ENCODE measurements at regions not wholly inside any gene's neighbourhood (a gene's known extent, or its start where the extent isn't known, plus 50 kb on each side); places are given as distances from the start of the nearest gene placed in this dataset.
"Not testable (repeated sequence)": the region's sequence is repeated elsewhere in the genome, so short reads cannot be mapped to it uniquely, and the experiment has no call there.

- not testable (repeated sequence) for DNase-seq (ENCODE audit: low spot score); FAIRE-seq
Measured at GRCh38 chr9:135195975-135196374, 108.5 kb downstream of the OLFM1 start.

DNA sequence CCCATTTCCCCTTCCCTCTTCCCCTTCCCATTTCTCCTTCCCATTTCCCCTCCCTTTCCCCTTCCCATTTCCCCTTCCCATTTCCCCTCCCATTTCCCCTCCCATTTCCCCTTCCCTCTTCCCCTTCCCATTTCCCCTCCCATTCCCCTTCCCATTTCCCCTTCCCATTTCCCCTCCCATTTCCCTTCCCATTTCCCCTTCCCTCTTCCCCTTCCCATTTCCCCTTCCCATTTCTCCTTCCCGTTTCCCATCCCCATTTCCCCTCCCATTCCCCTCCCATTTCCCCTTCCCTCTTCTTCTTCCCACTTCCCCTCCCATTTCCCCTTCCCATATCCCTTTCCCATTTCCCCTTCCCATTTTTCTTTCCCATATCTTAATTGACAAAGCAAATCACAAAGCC is 109.0 kb downstream of the OLFM1 start:
- FAIRE-seq, result no peak
- DNase-seq (ENCODE audit: low spot score), result no peak

GRCh38 chr9:135198144-135198543 is 110.7 kb downstream of the OLFM1 start:
- FAIRE-seq (no peak), DNase-seq (ENCODE audit: low spot score) (no peak)

GRCh38 chr9:135198586-135199285 is 111.3 kb downstream of the OLFM1 start:
- FAIRE-seq (no peak), DNase-seq (ENCODE audit: low spot score) (no peak)

DNA sequence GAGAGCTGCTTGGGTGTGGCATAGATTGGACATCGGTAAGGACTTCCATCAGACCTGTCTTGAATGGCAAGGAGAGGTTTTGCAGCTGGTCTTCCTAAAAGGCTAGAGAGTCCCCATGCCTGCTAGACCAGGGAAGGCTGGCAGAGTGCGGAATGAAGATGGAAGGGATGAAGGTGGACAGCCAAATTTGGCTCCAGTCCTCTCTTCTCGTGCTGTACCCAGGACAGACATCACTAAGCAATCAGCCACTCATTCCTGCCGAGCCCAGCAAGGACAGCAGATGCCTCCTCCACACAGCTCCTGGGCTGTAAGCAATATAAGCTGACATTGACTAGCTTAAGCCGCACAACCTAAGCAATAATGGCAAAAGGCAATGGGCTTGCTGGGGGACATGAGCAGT is 112.0 kb downstream of the OLFM1 start:
- FAIRE-seq, result no peak

GRCh38 chr9:135201711-135202110 is 114.2 kb downstream of the OLFM1 start:
- FAIRE-seq (no peak), DNase-seq (ENCODE audit: low spot score) (no peak)

More for the DNA sequence above, 112.0 kb downstream of the OLFM1 start:
- no peak for DNase-seq (ENCODE audit: low spot score)

DNA sequence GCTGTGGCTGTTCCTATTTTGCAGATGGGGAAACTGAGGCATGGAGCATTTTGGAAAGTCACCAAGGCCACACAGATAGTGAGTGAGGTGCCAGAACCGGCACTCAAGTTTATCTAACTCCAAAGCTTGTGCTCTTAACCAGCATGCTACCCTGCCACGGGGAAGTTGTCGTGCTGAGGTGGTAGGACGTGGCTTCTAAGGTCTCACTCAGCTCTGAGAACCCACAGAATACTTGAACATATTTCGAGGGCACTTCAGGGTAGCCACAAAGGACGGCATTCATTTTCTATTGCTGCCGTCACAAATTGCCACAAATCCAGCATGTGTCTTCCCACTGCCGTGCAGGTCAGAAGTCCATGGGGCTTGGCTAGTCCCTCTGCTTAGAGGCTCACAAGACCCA is 116.7 kb downstream of the OLFM1 start:
- FAIRE-seq (no peak), DNase-seq (ENCODE audit: low spot score) (no peak)

- no peak for DNase-seq (ENCODE audit: low spot score)
- FAIRE-seq, result no peak
Measured at GRCh38 chr9:135209136-135209535, 121.7 kb downstream of the OLFM1 start.

DNA sequence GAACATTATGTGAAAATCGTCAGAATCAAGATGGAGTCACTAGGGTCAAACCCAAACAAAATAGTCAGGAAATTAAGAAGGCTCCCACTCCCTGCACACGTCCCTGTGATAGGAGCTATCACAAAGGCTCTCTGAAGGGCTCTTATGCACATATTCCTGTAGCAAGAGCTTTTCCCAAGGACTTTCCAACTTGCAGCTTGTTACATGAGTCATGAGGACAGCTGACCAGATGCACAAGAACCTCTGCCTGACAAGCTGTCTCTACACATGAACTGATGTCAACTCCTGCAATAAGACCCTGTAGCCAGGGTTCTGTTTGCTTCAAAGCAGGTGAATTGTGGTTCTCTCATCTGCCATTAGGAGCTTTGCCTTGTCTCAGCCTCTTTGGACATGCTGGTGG is 122.4 kb downstream of the OLFM1 start:
- FAIRE-seq, result no peak
- DNase-seq (ENCODE audit: low spot score), result no peak

- DNase-seq (ENCODE audit: low spot score) (no peak), FAIRE-seq (no peak)
Measured at GRCh38 chr9:135210676-135211523, 123.4 kb downstream of the OLFM1 start.

GRCh38 chr9:135211524-135211890 is 124.0 kb downstream of the OLFM1 start:
- FAIRE-seq, result no peak
- DNase-seq (ENCODE audit: low spot score), result no peak

DNA sequence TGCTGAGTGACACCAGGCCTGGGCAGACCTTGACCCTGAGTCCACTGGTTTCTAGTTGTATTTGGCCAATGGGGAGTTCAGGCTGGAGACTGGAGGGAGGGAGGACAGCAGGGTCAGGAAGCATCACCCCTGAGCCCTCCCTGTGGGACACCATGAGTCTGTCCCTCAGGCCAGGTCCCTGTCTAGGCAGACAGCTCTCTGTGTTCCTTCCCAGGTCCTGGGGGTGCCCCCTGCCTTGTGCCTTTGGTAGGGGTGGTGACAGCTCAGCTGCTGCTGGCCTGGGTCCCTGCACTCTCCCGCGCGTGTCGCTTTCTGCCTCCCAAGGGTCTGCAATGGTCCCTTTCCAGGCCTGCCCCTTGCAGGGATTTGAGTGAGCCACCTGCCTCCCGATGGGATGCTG is 125.5 kb downstream of the OLFM1 start:
- DNase-seq (ENCODE audit: low spot score), result no peak
- FAIRE-seq, result no peak

DNA sequence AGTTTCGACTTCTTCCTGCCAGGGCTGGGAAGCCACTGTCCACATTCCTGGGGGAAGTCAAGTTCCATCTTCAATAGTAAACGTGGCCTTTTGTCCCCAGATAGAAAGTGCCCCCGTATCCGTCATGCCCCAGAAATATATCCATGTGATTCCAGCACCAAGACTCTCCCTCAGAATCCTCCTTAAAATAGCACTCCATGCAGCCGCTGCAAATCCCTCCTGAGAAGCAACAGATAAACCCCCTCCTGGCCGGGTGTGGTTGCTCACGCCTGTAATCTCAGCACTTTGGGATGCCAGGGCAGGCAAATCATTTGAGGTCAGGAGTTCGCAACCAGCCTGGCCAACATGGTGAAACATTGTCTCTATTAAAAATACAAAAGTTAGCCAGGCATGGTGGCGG is 126.1 kb downstream of the OLFM1 start:
- no peak for FAIRE-seq
- DNase-seq (ENCODE audit: low spot score), result no peak

GRCh38 chr9:135214054-135214640 is 126.7 kb downstream of the OLFM1 start:
- DNase-seq (ENCODE audit: low spot score) (no peak), FAIRE-seq (no peak)

GRCh38 chr9:135214706-135215105 is 127.2 kb downstream of the OLFM1 start:
- DNase-seq (ENCODE audit: low spot score) (no peak), FAIRE-seq (no peak)

- DNase-seq (ENCODE audit: low spot score), result no peak
Measured at GRCh38 chr9:135215571-135216161, 128.2 kb downstream of the OLFM1 start.

DNA sequence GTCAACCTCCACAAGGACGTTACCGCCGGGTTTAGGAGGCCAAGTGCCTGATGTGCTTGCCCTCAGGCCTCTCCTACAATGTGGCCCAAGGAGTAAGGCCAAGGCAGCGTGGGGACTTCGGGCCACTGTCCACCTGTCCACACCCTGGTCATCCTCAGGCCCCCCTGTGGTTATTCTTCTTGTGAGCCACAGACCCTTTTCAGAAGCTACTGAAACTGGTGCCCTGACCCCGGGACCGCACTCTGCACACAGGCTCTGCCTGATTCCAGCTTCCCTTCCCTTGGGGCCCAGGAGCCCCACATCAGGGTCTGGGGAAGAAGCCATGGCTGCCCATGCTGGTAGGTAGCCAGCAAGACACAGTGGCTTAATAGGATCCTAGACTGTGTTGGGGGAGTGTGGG is 128.8 kb downstream of the OLFM1 start:
- FAIRE-seq, result no peak
- no peak for DNase-seq (ENCODE audit: low spot score)

More at GRCh38 chr9:135215571-135216161, 128.2 kb downstream of the OLFM1 start:
- FAIRE-seq, result no peak

GRCh38 chr9:135216791-135217441 is 129.4 kb downstream of the OLFM1 start:
- DNase-seq (ENCODE audit: low spot score) (no peak), FAIRE-seq (no peak)

DNA sequence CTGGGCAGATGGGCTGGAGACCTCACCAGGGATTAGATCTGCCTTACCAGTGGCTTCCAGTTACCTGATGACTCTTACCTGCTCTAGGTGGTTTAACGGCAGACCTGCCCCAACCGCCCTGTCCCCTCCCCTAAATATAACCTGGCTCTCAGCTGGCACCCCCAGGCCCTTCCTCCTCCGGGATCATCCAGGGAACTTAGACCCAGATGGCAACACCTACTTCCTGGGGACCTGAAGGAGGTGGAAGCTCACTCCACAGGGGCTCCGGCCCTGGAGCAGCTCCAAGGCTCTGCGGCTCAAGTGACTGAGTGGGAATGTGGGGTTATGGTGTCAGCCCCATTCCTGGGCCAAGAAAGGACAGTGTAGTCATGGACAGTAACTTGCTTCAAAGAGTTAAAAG is 130.4 kb downstream of the OLFM1 start:
- FAIRE-seq (no peak), DNase-seq (ENCODE audit: low spot score) (no peak)

DNA sequence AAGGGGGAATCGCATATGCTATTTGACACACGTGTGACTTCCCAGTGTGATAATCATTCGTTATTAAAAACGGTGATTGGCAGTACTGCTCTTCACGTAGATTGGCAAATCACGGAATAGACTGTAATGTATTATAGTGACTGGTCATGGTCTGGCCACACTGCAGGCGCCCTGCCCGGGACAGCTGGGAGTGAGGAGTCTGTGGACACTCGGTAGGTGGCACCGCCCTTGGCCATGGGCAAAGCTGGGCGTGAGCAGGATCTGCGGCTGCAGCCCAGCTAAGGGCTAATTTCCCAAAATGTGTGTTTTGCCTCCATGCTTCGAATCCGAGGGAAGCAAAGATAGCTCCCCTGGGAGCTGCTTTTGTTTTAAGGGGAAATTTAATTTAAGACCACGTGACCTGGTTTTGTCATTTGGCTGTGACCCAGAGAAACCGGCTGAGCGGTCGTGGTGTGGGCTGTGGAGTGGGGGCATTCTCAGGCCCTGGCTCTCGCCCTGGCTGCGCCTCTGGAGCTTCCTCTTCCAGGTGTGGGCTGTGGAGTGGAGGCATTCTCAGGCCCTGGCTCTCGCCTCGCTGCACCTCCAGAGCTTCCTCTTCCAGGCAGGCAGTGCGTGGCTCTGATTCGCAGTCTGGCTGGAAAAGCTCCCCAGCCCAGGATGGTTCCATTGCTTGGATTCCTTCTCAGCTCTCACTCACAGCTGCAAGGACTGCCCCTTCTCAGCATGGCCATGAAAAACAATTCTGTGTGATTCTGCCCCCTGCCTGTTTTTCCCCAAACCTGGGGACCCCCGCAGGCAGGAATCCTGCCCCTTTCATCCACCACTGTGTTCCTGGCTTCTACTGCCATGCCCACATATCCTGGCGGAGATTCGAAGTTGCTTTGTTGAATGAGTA is 131.1 kb downstream of the OLFM1 start:
- no peak for FAIRE-seq

More for the DNA sequence above, 131.1 kb downstream of the OLFM1 start:
- no peak for DNase-seq (ENCODE audit: low spot score)
